Osteocyte (in vitro differentiated cells): ENCODE measurements at regions not wholly inside any gene's neighbourhood (a gene's known extent, or its start where the extent isn't known, plus 50 kb on each side); places are given as distances from the start of the nearest gene placed in this dataset.

ENCODE experiments used
- DNase-seq: peaks from one replicate; pipeline ENCODE4 v3.0.0; 2021; ENCODE audit warnings: mixed read lengths; ENCODE audit not compliant: unreplicated experiment; ENCODE audit errors: extremely low spot score
- H3K27ac Mint-ChIP-seq: one replicate; pipeline ENCODE4 v1.8.0; 2021; ENCODE audit warnings: mild to moderate bottlenecking, mixed read lengths; ENCODE audit not compliant: unreplicated experiment
- H3K27me3 Mint-ChIP-seq: one replicate; pipeline ENCODE4 v1.8.0; 2021; ENCODE audit warnings: mixed read lengths; ENCODE audit not compliant: unreplicated experiment
- H3K36me3 Mint-ChIP-seq: one replicate; pipeline ENCODE4 v1.8.0; 2021; ENCODE audit warnings: mixed read lengths; ENCODE audit not compliant: unreplicated experiment
- H3K4me1 Mint-ChIP-seq: one replicate; pipeline ENCODE4 v1.8.0; 2021; ENCODE audit warnings: mixed read lengths; ENCODE audit not compliant: unreplicated experiment
- H3K4me3 Mint-ChIP-seq: one replicate; pipeline ENCODE4 v1.8.0; 2021; ENCODE audit warnings: mild to moderate bottlenecking, moderate library complexity, mixed read lengths; ENCODE audit not compliant: unreplicated experiment
- H3K9me3 Mint-ChIP-seq: one replicate; pipeline ENCODE4 v1.8.0; 2021; ENCODE audit warnings: mixed read lengths; ENCODE audit not compliant: unreplicated experiment
- CTCF ChIP-seq: fragments of 200-600 bp; sonication (generic); IDR thresholded peaks from 2 replicates; pipeline ENCODE4 v1.5.0; 2021; ENCODE audit warnings: antibody characterized with exemption, mild to moderate bottlenecking, moderate library complexity

DNA sequence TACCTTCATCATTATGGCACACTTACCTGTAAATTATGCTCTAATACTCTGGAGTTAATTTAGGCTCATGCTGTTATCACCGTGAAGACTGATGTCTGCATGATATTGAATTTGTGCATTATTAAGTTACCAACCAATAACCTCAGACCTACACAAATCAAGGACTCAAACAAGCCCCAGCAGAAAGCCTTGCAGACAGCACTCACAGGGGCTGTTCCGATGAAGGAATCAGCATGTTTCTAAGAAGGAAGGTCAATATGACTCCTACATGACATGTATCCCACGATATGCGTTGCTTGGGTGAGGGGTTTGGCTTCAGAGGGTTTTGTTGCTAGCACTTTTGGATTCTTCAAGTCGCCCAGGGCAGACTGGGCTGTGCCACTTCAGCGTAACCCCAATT lies 1071.2 kb upstream of the SLC10A2 start:
- no peaks in the 10 kb centered on the region for H3K36me3 Mint-ChIP-seq
- H3K4me3 Mint-ChIP-seq, result no peak overlapping the region
- H3K9me3 Mint-ChIP-seq, result no peaks in the 10 kb centered on the region
- no peak for DNase-seq
- TF ChIP-seq CTCF, result no peak
- H3K27me3 Mint-ChIP-seq, result no peaks in the 10 kb centered on the region
- no peak overlapping the region for H3K27ac Mint-ChIP-seq
- H3K4me1 Mint-ChIP-seq, result no peaks in the 10 kb centered on the region

DNA sequence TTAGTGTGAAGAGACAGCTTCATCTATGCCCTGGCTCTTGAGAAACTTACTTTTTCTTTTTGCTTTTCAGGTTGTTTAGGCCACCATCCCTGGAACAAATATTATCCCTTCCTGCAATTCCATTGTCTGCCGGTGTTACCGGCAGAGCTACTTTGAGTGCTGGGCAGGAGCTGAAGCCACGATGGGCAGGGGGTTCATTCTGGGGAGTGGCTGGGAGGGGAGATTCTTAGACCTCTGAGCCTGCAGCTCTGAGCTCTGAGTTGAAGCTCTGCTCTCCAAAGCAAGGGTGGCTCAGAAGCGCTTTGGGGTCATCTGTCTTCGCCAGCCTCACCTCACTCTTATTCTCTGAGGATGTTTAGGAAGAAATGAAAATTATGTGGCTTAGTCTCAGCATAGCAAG lies 1066.6 kb upstream of the SLC10A2 start:
- Mint-ChIP-seq H3K4me1 (no peaks in the 10 kb centered on the region), H3K27ac (no peak overlapping the region), H3K36me3 (no peaks in the 10 kb centered on the region), H3K27me3 (no peaks in the 10 kb centered on the region), H3K4me3 (no peak overlapping the region), H3K9me3 (no peaks in the 10 kb centered on the region)
- TF ChIP-seq CTCF, result no peak
- DNase-seq, result no peak

GRCh38 chr13:104114101-104114500 lies 1047.9 kb upstream of the SLC10A2 start:
- no peak for DNase-seq
- H3K4me3 Mint-ChIP-seq, result no peak overlapping the region
- H3K36me3 Mint-ChIP-seq, result no peaks in the 10 kb centered on the region

GRCh38 chr13:104111031-104111430 lies 1044.8 kb upstream of the SLC10A2 start:
- H3K9me3 Mint-ChIP-seq, result peaks cover 14% of the 10 kb centered on the region
- H3K27ac Mint-ChIP-seq, result no peak overlapping the region
- H3K27me3 Mint-ChIP-seq, result no peaks in the 10 kb centered on the region
- no peak for DNase-seq
- H3K4me1 Mint-ChIP-seq, result peaks cover 6% of the 10 kb centered on the region
- H3K4me3 Mint-ChIP-seq, result no peak overlapping the region
- no peaks in the 10 kb centered on the region for H3K36me3 Mint-ChIP-seq
- TF ChIP-seq CTCF, result no peak

More at GRCh38 chr13:104114101-104114500, 1047.9 kb upstream of the SLC10A2 start:
- Mint-ChIP-seq H3K9me3 (peaks cover 7% of the 10 kb centered on the region), H3K4me1 (no peaks in the 10 kb centered on the region), H3K27ac (no peak overlapping the region), H3K27me3 (no peaks in the 10 kb centered on the region)
- TF ChIP-seq CTCF, result no peak

DNA sequence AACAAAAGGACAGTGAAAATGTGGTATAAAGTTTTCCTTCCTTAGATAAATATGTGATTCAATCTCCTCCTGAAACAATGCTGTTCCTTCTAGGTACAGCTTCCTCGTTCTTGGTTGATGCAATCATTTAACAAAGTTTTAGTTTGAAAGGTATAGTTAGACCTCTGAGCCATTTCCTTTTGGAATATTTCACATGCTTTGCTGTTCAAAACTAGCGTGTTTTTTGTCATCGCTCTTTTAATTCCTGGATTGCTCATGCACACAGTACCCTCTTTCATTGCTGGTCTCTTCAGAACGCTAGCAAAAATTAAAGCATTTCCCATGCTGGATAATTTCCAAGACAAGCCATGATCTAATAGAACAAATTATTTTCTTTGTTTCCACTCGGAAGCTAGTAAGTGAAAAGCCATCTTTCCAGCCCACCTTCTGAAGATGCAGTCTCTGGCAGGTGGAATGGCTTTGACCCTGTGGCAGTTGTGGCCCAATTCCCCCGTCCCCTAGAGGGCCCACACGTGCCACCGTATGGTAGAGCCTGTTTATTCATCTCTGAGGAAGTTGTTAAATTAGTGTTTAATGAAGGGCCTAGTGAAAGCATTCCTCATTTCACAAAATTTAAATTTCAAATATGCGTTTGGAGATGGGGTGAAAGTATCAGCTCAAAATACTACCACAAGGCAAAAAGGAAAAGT lies 1040.6 kb upstream of the SLC10A2 start:
- TF ChIP-seq CTCF, result no peak
- H3K27me3 Mint-ChIP-seq, result no peaks in the 10 kb centered on the region
- H3K4me3 Mint-ChIP-seq, result no peak overlapping the region
- peaks cover 14% of the 10 kb centered on the region for H3K9me3 Mint-ChIP-seq
- peaks cover 12% of the 10 kb centered on the region for H3K4me1 Mint-ChIP-seq
- DNase-seq, result no peak
- no peak overlapping the region for H3K27ac Mint-ChIP-seq
- H3K36me3 Mint-ChIP-seq, result no peaks in the 10 kb centered on the region
